Activated CD4-positive, CD25-positive, alpha-beta regulatory T cell treated with anti-CD3 and anti-CD28 coated beads, Interleukin-2, amount 50 U/mL, for 24 hours (primary cell): ENCODE measurements at regions not wholly inside any gene's neighbourhood (a gene's known extent, or its start where the extent isn't known, plus 50 kb on each side); places are given as distances from the start of the nearest gene placed in this dataset.
"Not testable (repeated sequence)": the region's sequence is repeated elsewhere in the genome, so short reads cannot be mapped to it uniquely, and the experiment has no call there.

Source experiments
- ATAC-seq, 2 donors: fragments of 150-1000 bp; cut with Tn5 transposase; one replicate each; pipeline ENCODE4 v1.10.0; 2021; ENCODE audit warnings: mild to moderate bottlenecking in 1 of 2, moderate library complexity in 1 of 2

- no peak for ATAC-seq
Observed at GRCh38 chr18:22044474-22045220, 124.7 kb upstream of the GATA6 start.

DNA sequence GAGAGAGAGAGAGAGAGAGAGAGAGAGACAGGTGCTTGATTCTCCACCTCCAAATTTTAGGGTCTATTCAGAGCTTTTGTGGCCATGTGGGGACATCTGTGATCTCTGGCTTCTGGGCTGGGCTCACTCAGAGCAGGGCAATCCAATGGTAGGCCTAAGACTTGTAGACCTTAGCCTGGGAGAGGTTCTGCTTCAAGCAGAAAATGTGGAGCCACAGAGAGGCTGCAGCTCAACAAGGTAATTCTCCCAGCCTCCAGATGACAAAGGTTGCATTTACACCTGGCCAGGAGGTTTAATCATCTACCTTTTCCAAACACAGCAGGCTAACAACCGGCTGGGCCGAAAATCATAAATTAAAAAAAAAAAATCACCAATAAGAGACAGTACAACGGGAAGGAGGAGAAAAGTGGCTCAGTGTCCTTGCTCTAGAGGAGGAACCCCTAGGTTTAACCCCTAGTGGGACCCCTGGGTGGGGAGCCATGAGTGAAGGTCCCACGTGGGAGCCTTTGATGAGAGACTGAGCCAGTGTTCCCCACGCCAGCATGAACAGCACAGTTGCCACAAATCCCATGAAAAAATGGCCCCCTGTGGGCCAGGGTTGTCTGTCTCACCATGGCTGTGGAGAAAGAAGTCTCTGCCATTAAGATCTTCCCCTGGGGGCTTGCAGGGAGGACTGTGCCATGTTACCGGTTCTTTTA is 124.0 kb upstream of the GATA6 start:
- ATAC-seq: no peak

DNA sequence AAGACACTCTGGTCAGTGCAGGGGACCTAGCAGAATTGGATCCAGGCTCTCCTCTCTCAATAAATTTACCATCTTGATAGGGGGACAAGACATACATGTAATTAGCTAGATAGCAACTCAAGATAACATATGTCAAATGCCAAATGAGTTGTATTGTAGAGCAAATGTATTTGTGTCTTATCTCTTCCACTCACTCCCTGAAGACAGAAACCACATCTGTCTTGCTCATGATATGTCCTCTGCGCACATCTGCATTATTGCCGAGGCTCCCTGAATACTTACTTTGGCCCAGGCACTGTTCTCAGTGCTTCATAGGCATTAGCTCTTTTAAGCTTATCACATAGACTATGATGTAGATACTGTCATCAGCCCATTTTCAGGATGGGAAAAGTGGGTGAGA is 122.9 kb upstream of the GATA6 start:
- no peak for ATAC-seq

DNA sequence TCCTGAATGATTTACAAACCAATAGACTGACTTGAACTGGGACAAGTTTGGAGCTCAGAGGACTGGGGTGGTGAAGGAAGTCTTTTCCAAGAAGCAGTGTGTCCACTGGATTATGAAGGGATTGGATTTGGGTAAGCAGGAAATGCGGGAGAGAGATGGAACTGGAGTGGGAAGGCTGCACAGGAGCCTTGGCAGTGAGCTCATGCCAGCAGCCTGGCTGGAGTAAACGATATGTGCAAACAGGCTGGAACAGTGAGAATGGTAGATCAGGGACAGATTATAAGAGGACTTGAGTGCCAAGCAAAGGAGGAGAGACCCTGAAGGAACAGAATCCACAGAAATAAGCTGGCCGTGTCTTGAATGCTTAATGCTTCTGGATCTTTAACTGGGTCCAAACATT is 121.9 kb upstream of the GATA6 start:
- no peak for ATAC-seq

- no peak for ATAC-seq
Observed at GRCh38 chr18:22048221-22048620, 121.2 kb upstream of the GATA6 start.

DNA sequence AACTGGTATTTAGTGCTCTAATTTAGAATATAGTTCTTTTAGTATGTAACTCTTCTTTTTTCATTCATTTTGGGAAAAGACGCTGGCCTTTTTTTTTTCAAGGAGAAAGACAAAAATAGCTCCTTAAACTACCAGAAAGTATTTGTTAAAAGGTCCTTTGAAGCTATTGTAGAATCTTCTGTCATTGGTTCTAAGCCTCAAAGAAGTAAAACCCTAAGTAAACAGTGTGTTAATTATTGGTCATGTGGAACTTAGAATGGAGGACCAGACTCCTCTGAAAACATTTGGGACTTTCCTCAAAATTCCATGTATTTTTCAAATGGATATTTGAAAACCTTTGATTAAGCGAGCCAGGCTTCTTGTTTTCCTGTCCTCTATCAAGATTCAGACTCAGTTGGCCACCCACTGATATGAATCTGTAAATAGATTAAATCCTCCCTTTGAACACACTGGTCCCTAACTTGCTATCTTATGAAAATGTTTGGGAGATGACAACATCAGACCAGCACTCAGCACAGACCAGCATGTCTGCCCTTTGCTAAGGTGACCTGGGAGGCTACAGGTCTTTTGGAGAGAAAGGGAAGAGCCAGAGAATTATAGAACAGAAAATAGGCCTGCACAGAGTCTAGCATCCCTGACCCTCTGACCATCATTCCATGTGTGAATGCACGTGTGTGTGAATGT is 120.3 kb upstream of the GATA6 start:
- ATAC-seq: no peak

GRCh38 chr18:22052405-22053105 is 116.8 kb upstream of the GATA6 start:
- ATAC-seq: no peak

- ATAC-seq: no peak
Observed at GRCh38 chr18:22055466-22056238, 113.7 kb upstream of the GATA6 start.

GRCh38 chr18:22056950-22057349 is 112.4 kb upstream of the GATA6 start:
- ATAC-seq: no peak

GRCh38 chr18:22057908-22058527 is 111.4 kb upstream of the GATA6 start:
- ATAC-seq: no peak

- no peak for ATAC-seq
Observed at GRCh38 chr18:22060361-22060760, 109.0 kb upstream of the GATA6 start.

DNA sequence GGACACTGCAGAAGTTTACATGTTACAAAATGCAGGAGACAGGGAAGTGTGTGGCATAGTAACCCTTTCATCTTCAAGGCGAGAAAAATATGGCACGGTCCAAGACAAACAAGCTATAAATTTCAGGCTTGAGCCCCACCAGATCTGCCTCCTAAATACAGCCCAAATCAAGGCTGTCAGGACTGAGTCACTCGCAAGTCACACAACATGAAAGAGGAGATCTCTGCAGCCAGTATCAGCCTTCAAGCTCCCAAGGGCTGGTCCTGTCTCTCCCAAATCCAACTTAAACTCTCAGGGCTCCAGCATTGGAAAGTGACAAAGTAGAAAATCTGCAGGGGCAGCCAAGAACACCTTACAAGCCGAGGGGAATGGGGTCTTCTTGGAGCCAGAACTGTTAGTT is 106.3 kb upstream of the GATA6 start:
- ATAC-seq: no peak

DNA sequence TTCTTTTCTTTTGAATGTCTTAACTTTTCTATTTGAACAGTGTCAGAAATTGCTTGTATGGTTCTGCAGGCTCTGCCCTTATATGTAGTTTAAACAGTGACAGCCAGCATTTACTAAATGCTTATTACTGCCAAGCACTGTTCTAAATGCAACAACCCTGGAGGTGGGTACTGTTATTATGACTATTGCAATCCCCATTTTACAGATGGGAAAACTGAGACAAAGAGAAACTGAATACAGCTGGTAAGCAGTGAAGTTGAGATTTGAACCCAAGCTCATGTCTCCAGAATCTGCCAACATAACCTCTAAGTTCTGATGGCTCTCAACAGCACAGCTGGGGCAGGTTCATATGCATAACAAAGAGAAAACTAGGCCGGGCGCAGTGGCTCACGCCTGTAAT is 105.7 kb upstream of the GATA6 start:
- no peak for ATAC-seq

DNA sequence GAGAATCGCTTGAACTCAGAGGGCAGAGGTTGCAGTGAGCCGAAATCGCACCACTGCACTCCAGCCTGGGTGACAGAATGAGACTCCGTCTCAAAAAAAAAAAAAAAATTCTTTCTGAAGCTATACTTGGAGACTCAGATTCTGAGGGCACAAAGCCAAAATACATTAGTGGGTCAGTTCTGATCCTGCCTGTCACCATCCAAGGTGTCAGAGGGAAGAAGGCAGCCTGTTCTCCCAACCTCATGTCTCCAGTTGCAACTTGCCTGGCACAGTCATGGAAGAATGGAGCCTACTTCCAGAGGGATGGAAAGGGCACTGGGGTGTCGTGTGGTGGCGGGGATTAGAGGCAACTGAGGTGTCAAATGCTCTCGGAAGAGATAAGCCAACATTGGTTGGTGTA is 104.8 kb upstream of the GATA6 start:
- no peak for ATAC-seq

GRCh38 chr18:22065311-22065710 is 104.1 kb upstream of the GATA6 start:
- ATAC-seq: no peak

GRCh38 chr18:22066083-22066485 is 103.3 kb upstream of the GATA6 start:
- ATAC-seq: no peak

GRCh38 chr18:22067109-22067508 is 102.3 kb upstream of the GATA6 start:
- ATAC-seq: no peak

DNA sequence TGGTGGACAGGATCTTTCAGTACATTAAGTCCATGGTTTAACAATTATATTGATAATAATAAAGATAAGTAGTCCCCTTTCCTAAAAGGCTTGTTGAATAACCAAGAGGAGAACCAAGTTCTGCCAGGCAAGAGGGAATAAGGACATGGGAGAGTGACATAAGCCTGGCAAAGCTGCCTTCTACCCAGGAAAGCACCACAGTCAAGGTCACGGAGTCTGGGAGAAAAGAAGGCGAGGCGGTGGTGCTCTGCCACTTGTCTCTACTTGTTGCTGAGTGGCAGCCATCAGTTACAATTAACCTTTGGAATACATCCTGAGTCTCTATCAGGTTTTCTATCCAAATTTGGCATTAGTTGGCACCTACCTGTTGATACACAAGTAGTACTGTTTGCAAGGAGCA is 101.7 kb upstream of the GATA6 start:
- ATAC-seq: no peak

DNA sequence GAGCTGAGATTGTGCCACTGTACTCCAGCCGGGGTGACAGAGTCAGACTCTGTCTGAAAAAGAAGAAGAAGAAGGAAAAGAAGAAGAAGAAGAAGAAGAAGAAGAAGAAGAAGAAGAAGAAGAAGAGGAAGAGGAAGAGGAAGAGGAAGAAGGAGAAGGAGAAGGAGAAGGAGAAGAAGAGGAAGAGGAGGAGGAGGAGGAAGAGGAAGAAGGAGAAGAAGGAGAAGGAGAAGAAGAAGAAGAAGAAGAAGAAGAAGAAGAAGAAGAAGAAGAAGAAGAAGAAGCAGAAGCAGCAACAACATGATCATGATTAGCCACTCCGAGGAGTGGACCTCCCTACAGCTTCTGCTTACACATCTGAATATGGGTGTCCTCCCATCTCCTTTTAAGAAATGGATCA is 100.6 kb upstream of the GATA6 start:
- ATAC-seq: not testable (repeated sequence)

DNA sequence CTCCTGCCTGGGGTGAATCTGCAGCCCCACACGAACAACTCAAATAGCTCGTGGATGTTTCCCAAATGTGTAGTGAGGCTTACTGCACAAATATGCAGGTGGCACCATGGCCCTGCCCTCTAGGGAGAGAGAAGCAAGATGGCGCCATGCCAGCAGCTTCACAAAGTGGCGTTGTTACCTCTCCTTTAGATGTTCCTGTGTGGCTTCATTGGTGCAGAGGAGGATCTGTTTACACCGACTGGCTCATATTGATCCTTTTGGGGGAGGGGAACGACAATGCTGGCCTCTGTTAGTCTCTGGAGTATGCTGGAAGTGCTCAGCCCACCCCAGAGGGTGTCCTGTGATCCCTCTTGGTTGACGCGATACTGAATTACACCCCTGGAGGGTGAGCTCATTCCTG is 99.5 kb upstream of the GATA6 start:
- ATAC-seq: no peak

- no peak for ATAC-seq
Observed at GRCh38 chr18:22073411-22073810, 96.0 kb upstream of the GATA6 start.
